Endodermal cell (in vitro differentiated cells): ENCODE measurements at regions not wholly inside any gene's neighbourhood (a gene's known extent, or its start where the extent isn't known, plus 50 kb on each side); places are given as distances from the start of the nearest gene placed in this dataset.

ENCODE experiments used
- DNase-seq: peaks from one replicate; pipeline ENCODE4 v3.0.0-alpha.2; 2017
- H3K27ac ChIP-seq: 2 replicates; pipeline ENCODE4 v1.5.1; 2013; ENCODE audit warnings: mild to moderate bottlenecking, low read depth, low read length, moderate library complexity
- H3K27me3 ChIP-seq: 2 replicates; pipeline ENCODE4 v1.6.1; 2013; ENCODE audit warnings: mild to moderate bottlenecking, low read length, moderate library complexity; ENCODE audit not compliant: insufficient read depth, control insufficient read depth, poor library complexity, severe bottlenecking
- H3K36me3 ChIP-seq: 2 replicates; pipeline ENCODE4 v1.7.0; 2013; ENCODE audit warnings: mild to moderate bottlenecking, low read length, moderate library complexity; ENCODE audit not compliant: control insufficient read depth, insufficient read depth
- H3K4me1 ChIP-seq: one replicate; pipeline ENCODE4 v1.7.0; 2013; ENCODE audit warnings: low read length; ENCODE audit not compliant: control insufficient read depth, insufficient read depth
- H3K4me3 ChIP-seq: 2 replicates; pipeline ENCODE4 v1.5.1; 2013; ENCODE audit warnings: mild to moderate bottlenecking, low read length, moderate library complexity
- H3K9ac ChIP-seq: 2 replicates; pipeline ENCODE4 v1.6.1; 2013; ENCODE audit warnings: mild to moderate bottlenecking, low read length, moderate library complexity; ENCODE audit not compliant: poor library complexity, severe bottlenecking; ENCODE audit errors: extremely low read depth
- H3K9me3 ChIP-seq: 2 replicates; pipeline ENCODE4 v1.6.1; 2013; ENCODE audit warnings: mild to moderate bottlenecking, low read length, moderate library complexity; ENCODE audit not compliant: control insufficient read depth
- H3K27ac Mint-ChIP-seq: 2 replicates; pipeline ENCODE4 v1.8.0; 2020; ENCODE audit warnings: mixed read lengths
- H3K27me3 Mint-ChIP-seq: 2 replicates; pipeline ENCODE4 v1.8.0; 2021; ENCODE audit warnings: mild to moderate bottlenecking, mixed read lengths; ENCODE audit not compliant: insufficient read depth
- H3K36me3 Mint-ChIP-seq: 2 replicates; pipeline ENCODE4 v1.8.0; 2020; ENCODE audit warnings: low read depth, mixed read lengths
- H3K4me1 Mint-ChIP-seq: 2 replicates; pipeline ENCODE4 v1.8.0; 2020; ENCODE audit warnings: mixed read lengths
- H3K4me3 Mint-ChIP-seq: 2 replicates; pipeline ENCODE4 v1.8.0; 2020; ENCODE audit warnings: mild to moderate bottlenecking, moderate library complexity, mixed read lengths
- H3K9me3 Mint-ChIP-seq: 2 replicates; pipeline ENCODE4 v1.8.0; 2020; ENCODE audit warnings: mild to moderate bottlenecking, mixed read lengths
- WGBS, 2 experiments: methylation state at CpG; one replicate each; pipeline versions ENCODE4 v1.1.5 to v1.1.7; 2013; ENCODE audit warnings: missing lambda C conversion rate in 2 of 2, mixed read lengths in 1 of 2; ENCODE audit not compliant: insufficient coverage in 1 of 2, insufficient read length in 1 of 2; 5-methylcytosine and 5-hydroxymethylcytosine counted together
- TF ChIP-seq, protein P1 (sequence below): fragments of 200-600 bp; sonication (generic); conservative IDR thresholded peaks from 2 replicates; pipeline ENCODE4 v1.5.0; 2021; ENCODE audit warnings: antibody characterized with exemption, mild to moderate bottlenecking

DNA sequence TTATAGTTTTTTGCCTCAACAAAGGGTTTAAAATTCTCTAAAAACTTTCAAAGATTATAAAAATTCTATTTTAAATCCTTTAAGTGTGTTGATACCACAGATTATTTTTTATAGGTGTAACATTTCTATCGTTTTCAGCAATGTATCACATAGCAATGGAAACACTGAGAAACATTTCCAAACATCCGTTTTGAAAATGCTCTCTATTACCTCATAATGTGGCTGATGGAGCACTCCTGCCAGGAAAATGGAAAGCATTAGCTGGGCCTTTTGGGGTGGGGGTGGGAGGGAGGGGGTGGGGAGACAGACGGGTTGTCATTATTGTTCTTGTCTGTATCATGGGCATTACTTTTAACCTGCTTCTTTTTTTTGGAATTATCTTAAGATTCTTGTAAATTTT is 516.5 kb downstream of the ACTL7B start:
- Mint-ChIP-seq H3K27me3 (peaks cover 5% of the 10 kb centered on the region), H3K36me3 (no peaks in the 10 kb centered on the region), H3K27ac (no peak overlapping the region), H3K4me1 (peaks cover 5% of the 10 kb centered on the region), H3K9me3 (no peaks in the 10 kb centered on the region), H3K4me3 (no peak overlapping the region)
- TF ChIP-seq, protein P1, sequence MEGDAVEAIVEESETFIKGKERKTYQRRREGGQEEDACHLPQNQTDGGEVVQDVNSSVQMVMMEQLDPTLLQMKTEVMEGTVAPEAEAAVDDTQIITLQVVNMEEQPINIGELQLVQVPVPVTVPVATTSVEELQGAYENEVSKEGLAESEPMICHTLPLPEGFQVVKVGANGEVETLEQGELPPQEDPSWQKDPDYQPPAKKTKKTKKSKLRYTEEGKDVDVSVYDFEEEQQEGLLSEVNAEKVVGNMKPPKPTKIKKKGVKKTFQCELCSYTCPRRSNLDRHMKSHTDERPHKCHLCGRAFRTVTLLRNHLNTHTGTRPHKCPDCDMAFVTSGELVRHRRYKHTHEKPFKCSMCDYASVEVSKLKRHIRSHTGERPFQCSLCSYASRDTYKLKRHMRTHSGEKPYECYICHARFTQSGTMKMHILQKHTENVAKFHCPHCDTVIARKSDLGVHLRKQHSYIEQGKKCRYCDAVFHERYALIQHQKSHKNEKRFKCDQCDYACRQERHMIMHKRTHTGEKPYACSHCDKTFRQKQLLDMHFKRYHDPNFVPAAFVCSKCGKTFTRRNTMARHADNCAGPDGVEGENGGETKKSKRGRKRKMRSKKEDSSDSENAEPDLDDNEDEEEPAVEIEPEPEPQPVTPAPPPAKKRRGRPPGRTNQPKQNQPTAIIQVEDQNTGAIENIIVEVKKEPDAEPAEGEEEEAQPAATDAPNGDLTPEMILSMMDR = no peak
- 89% methylated on average over 3 of the region's 3 CpGs; no CpG with 5 or more reads in 1 of the 2 experiments for WGBS, 2 experiments
- no peak overlapping the region for H3K9ac ChIP-seq
- no peak overlapping the region for H3K27ac ChIP-seq
- no peaks in the 10 kb centered on the region for H3K9me3 ChIP-seq
- H3K4me1 ChIP-seq = peaks cover 4% of the 10 kb centered on the region
- H3K36me3 ChIP-seq = no peaks in the 10 kb centered on the region
- H3K4me3 ChIP-seq = no peak overlapping the region
- H3K27me3 ChIP-seq = no peaks in the 10 kb centered on the region
- DNase-seq = no peak

DNA sequence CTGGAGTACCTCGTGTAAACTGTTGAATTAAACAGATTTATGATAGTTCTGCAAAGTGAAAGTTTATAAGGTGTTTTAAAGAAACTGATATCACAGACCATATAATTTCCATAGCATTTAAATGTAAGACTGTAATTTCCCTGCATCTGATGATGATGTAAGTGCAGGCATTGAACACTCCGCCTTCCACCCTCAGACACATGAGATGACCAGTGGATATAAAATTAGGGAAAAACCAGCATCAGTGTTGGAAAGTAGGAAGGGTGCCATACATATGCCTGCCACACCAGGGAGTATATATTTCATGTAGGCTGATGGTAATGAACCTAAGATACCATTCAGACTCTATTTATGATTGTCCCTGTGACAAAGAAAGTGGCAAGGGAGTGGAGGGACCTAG is 519.2 kb downstream of the ACTL7B start:
- no peak overlapping the region for H3K9ac ChIP-seq
- no peaks in the 10 kb centered on the region for H3K9me3 ChIP-seq
- H3K27ac Mint-ChIP-seq = no peak overlapping the region
- H3K4me1 ChIP-seq = peaks cover 13% of the 10 kb centered on the region
- no peaks in the 10 kb centered on the region for H3K27me3 ChIP-seq
- no peaks in the 10 kb centered on the region for H3K36me3 Mint-ChIP-seq
- TF ChIP-seq, protein P1 = no peak
- H3K9me3 Mint-ChIP-seq = no peaks in the 10 kb centered on the region
- DNase-seq = no peak
- H3K4me3 Mint-ChIP-seq = no peak overlapping the region
- no peak overlapping the region for H3K4me3 ChIP-seq
- peaks cover 15% of the 10 kb centered on the region for H3K4me1 Mint-ChIP-seq
- H3K27ac ChIP-seq = no peak overlapping the region
- peaks cover 5% of the 10 kb centered on the region for H3K27me3 Mint-ChIP-seq
- 92 to 100% methylated on average over 1 to 2 of the region's 2 CpGs for WGBS, 2 experiments
- H3K36me3 ChIP-seq = no peaks in the 10 kb centered on the region

DNA sequence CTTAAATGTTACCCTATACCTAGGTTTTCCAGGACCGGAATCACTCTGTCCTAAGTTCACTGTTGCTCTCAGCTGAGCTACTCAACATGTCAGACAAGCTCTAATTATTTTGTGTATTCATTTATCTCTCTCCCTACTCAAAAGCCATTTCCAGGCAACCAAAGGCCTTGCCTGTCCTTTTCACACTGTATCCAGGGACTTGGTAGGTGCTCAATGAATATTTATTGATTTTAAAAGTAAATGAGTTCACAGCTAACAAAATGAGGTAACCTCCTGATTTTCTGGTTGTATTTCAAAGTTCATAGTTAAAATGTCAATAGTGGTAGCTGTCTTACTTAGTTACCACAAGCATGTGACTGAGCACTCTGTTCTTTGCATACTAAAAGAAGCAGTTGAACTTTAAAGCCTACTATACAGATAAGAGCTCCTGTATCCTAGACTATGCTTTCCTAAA is 522.2 kb downstream of the ACTL7B start:
- H3K4me1 ChIP-seq = peaks cover 13% of the 10 kb centered on the region
- peak overlapping the region; percentile 8 for H3K9ac ChIP-seq
- H3K9me3 Mint-ChIP-seq = peaks cover 11% of the 10 kb centered on the region
- peaks cover 2% of the 10 kb centered on the region for H3K36me3 Mint-ChIP-seq
- no peaks in the 10 kb centered on the region for H3K36me3 ChIP-seq
- 29 to 50% methylated on average over 1 of the region's 1 CpG for whole genome bisulfite sequencing, 2 experiments
- H3K4me1 Mint-ChIP-seq = peaks cover 15% of the 10 kb centered on the region
- H3K9me3 ChIP-seq = peaks cover 11% of the 10 kb centered on the region
- peaks cover 5% of the 10 kb centered on the region for H3K27me3 Mint-ChIP-seq
- DNase-seq = no peak
- H3K4me3 Mint-ChIP-seq = no peak overlapping the region
- H3K27ac Mint-ChIP-seq = no peak overlapping the region
- no peaks in the 10 kb centered on the region for H3K27me3 ChIP-seq
- TF ChIP-seq, protein P1 = no peak
- H3K27ac ChIP-seq = no peak overlapping the region
- peak overlapping the region; percentile 26 for H3K4me3 ChIP-seq
